Lung (tissue), 11 donors: ENCODE measurements at regions not wholly inside any gene's neighbourhood (a gene's known extent, or its start where the extent isn't known, plus 50 kb on each side); places are given as distances from the start of the nearest gene placed in this dataset.

Experiments
- ATAC-seq: fragments of 200-7000 bp; cut with Tn5 transposase; one replicate; pipeline ENCODE4 v1.9.1; 2020; ENCODE audit warnings: moderate number of reproducible peaks; ENCODE audit not compliant: insufficient read depth, low FRiP score
- DNase-seq, 3 donors: peaks; one replicate each; pipeline ENCODE4 v3.0.0-alpha.2; 2013 to 2017
- H3K27ac ChIP-seq, 2 donors: one replicate each; pipeline ENCODE4 v1.5.1; 2013; ENCODE audit warnings: mild to moderate bottlenecking in 2 of 2, moderate library complexity in 2 of 2, control low read depth in 1 of 2, inconsistent platforms in 1 of 2, low read depth in 1 of 2, low read length in 1 of 2
- H3K27me3 ChIP-seq, 3 donors: one replicate each; pipeline ENCODE4 v1.5.1; 2013; ENCODE audit warnings: low read length in 2 of 3; ENCODE audit not compliant: control insufficient read depth in 3 of 3, insufficient read depth in 3 of 3
- H3K36me3 ChIP-seq, 4 donors: one replicate each; pipeline ENCODE4 v1.5.1; 2013; ENCODE audit warnings: low read length in 4 of 4, mild to moderate bottlenecking in 1 of 4, moderate library complexity in 1 of 4; ENCODE audit not compliant: control insufficient read depth in 4 of 4, insufficient read depth in 4 of 4
- H3K4me1 ChIP-seq, 5 donors: one replicate each; pipeline ENCODE4 v1.5.1; 2013; ENCODE audit warnings: low read length in 5 of 5, mild to moderate bottlenecking in 2 of 5, moderate library complexity in 1 of 5; ENCODE audit not compliant: control insufficient read depth in 5 of 5, insufficient read depth in 5 of 5
- H3K4me3 ChIP-seq: one replicate; pipeline ENCODE4 v1.5.1; 2013; ENCODE audit warnings: mild to moderate bottlenecking, control low read depth, moderate library complexity
- H3K9ac ChIP-seq, 2 donors: one replicate each; pipeline ENCODE4 v1.5.1; 2013; ENCODE audit warnings: low read length in 2 of 2, control low read depth in 1 of 2; ENCODE audit not compliant: insufficient read depth in 1 of 2
- H3K9me3 ChIP-seq, 4 donors: one replicate each; pipeline ENCODE4 v1.5.1; 2013; ENCODE audit warnings: low read length in 3 of 4, mild to moderate bottlenecking in 1 of 4, moderate library complexity in 1 of 4; ENCODE audit not compliant: control insufficient read depth in 4 of 4, insufficient read depth in 3 of 4
- CTCF ChIP-seq: IDR thresholded peaks from 2 replicates; pipeline ENCODE4 v1.5.1; 2012; ENCODE audit warnings: mild to moderate bottlenecking; ENCODE audit errors: control extremely low read depth, extremely low read depth
- WGBS, 2 donors: extraction: QIAGEN DNeasy Blood & Tissue Kit; methylation state at CpG; one replicate each; pipeline ENCODE4 v1.1.7; 2013; 5-methylcytosine and 5-hydroxymethylcytosine counted together
- donor health status: control.
- donor health status: control.
- donor health status: Bipolar disorder and iron deficiency.
- donor health status: healthy.
- donor health status: DM: yes; HTN: yes; CAD: no.

GRCh38 chr6:95243053-95243452 lies 334.3 kb upstream of the MANEA start:
- no peak for TF ChIP-seq CTCF
- Histone ChIP-seq H3K4me1 (peaks cover 0 to under 1% (median 0%) of the 10 kb centered on the region in 5 donors), H3K27me3 (no peaks in the 10 kb centered on the region), H3K27ac (no peak overlapping the region), H3K4me3 (no peak overlapping the region), H3K9ac (no peak overlapping the region), H3K36me3 (no peaks in the 10 kb centered on the region), H3K9me3 (no peaks in the 10 kb centered on the region)
- DNase-seq (no peak), ATAC-seq (no peak)

GRCh38 chr6:95244751-95245150 lies 332.6 kb upstream of the MANEA start:
- WGBS, 2 donors: 77 to 86% methylated on average over 2 of the region's 2 CpGs
- Histone ChIP-seq H3K4me3 (no peak overlapping the region), H3K9ac (no peak overlapping the region), H3K4me1 (peaks cover 0 to 9% (median 0%) of the 10 kb centered on the region in 5 donors), H3K9me3 (no peaks in the 10 kb centered on the region), H3K36me3 (no peaks in the 10 kb centered on the region), H3K27ac (no peak overlapping the region), H3K27me3 (no peaks in the 10 kb centered on the region)
- ATAC-seq: no peak
- no peak for DNase-seq
- TF ChIP-seq CTCF: no peak

- H3K4me3 ChIP-seq: no peak overlapping the region
- 88 to 95% methylated on average over 4 of the region's 4 CpGs for WGBS, 2 donors
- TF ChIP-seq CTCF: no peak
- H3K9ac ChIP-seq: no peak overlapping the region
- no peaks in the 10 kb centered on the region for H3K9me3 ChIP-seq
- H3K36me3 ChIP-seq: no peaks in the 10 kb centered on the region
- ATAC-seq: no peak
- H3K27ac ChIP-seq: no peak overlapping the region
- no peaks in the 10 kb centered on the region for H3K27me3 ChIP-seq
- peak in 2 of 3 donors; percentile 39 to 42 for DNase-seq
- H3K4me1 ChIP-seq: peaks cover 0 to 9% (median 0%) of the 10 kb centered on the region in 5 donors
Observed at GRCh38 chr6:95248499-95248898, 328.8 kb upstream of the MANEA start.

- H3K9me3 ChIP-seq: no peaks in the 10 kb centered on the region
- no peak overlapping the region for H3K27ac ChIP-seq
- H3K4me1 ChIP-seq: peaks cover 0 to 9% (median 0%) of the 10 kb centered on the region in 5 donors
- ATAC-seq: no peak
- no peaks in the 10 kb centered on the region for H3K36me3 ChIP-seq
- no peak overlapping the region for H3K9ac ChIP-seq
- peak in 2 of 3 donors; percentile 64 to 78 for DNase-seq
- no peak for TF ChIP-seq CTCF
- no peak overlapping the region for H3K4me3 ChIP-seq
- no peaks in the 10 kb centered on the region for H3K27me3 ChIP-seq
Observed at GRCh38 chr6:95249175-95249574, 328.2 kb upstream of the MANEA start.
